GM21717 (cell line): ENCODE measurements at regions not wholly inside any gene's neighbourhood (a gene's known extent, or its start where the extent isn't known, plus 50 kb on each side); places are given as distances from the start of the nearest gene placed in this dataset.
"Not testable (repeated sequence)": the region's sequence is repeated elsewhere in the genome, so short reads cannot be mapped to it uniquely, and the experiment has no call there.

Experiments used
- ATAC-seq: cut with Tn5 transposase; IDR thresholded peaks from one replicate; pipeline ENCODE4 v1.9.1; 2021; ENCODE audit warnings: mild to moderate bottlenecking, moderate library complexity; ENCODE audit not compliant: unreplicated experiment

GRCh38 chr1:73104749-73105148 is 822.4 kb upstream of the NEGR1 start:
- ATAC-seq: no peak

- ATAC-seq: no peak
These were observed 817.9 kb upstream of the NEGR1 start for GRCh38 chr1:73100216-73100615.

GRCh38 chr1:73097917-73098316 is 815.6 kb upstream of the NEGR1 start:
- no peak for ATAC-seq

GRCh38 chr1:73096841-73097240 is 814.5 kb upstream of the NEGR1 start:
- no peak for ATAC-seq

- ATAC-seq: no peak
These were observed 810.0 kb upstream of the NEGR1 start for GRCh38 chr1:73092383-73092782.

GRCh38 chr1:73066866-73067265 is 784.5 kb upstream of the NEGR1 start:
- no peak for ATAC-seq

- ATAC-seq: no peak
These were observed 783.2 kb upstream of the NEGR1 start for GRCh38 chr1:73065339-73066041.

- no peak for ATAC-seq
These were observed 774.5 kb upstream of the NEGR1 start for GRCh38 chr1:73056826-73057225.

GRCh38 chr1:73044241-73045036 is 762.1 kb upstream of the NEGR1 start:
- no peak for ATAC-seq

DNA sequence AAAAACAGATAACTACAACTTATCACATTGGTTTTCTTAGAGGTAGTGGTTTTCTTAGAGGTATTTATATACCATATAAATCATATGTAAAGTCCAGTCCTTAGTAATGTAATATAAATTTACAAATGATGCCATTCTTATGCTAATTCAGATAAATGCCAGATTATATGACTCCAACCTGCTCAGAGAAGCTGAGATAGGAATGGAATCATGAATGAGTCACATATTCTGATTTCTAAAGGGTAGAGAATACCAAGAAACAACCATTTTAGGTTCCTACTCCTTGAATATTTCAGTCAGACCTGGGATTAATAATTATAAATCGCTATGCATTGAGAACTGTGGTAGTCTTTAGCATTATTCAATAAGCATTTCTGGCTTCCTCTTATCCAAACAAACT is 760.1 kb upstream of the NEGR1 start:
- ATAC-seq: no peak

DNA sequence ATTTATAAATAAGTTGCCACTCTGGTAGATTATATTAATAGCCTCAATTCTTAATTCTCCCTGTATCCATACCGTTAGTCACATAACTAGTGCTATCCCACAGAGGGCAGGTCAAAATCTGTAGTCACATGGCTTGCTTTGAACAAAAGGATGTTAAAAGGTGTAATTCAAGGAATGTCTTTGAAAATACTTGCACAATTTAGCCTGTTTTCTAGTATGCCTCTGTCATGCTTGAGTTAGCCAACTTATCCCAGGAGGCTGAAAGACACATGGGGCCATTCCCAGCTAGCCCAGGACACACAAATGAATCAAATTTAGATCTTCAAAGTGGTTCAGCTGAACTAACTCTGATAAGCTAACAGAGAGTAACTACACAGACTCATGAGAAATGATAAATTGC is 758.5 kb upstream of the NEGR1 start:
- ATAC-seq: no peak

GRCh38 chr1:73034271-73034670 is 751.9 kb upstream of the NEGR1 start:
- ATAC-seq: no peak

DNA sequence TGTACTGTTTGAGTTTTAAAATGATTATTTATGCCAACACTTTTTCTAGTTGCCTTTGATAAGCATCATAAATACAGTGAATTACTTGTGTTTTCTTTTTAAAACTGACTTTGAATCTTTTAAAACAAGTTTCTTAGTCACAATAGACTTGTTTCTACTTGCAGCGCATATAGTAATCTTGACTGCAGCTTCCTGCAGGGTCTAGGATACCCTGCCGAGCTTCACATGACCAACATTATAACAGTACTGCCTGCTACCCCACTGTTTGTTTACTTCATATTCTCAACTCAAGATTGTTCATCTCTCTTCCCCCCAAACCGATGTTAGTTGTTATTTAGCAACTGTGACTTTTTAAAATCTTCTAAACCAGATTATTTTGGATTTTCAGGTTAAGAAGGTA is 751.3 kb upstream of the NEGR1 start:
- ATAC-seq: no peak

DNA sequence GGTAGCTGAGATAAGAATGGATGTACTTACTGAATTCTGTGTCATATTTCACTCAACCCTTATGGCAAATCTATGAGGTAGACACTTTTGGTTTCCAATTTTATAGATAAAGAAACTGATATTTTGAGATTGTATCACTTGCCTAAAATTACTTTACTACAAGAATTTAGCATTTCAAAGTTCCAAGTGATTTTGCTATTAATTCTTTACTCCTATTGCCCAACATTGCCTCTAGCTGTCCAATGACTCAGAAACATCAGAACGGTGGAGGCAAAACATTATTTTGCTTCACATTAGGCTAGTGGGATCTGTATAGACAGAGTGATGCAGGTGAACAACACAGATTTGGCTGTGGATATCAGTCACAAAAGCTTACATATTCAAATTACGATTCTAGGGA is 747.2 kb upstream of the NEGR1 start:
- ATAC-seq: no peak

GRCh38 chr1:73026114-73026513 is 743.8 kb upstream of the NEGR1 start:
- ATAC-seq: no peak

DNA sequence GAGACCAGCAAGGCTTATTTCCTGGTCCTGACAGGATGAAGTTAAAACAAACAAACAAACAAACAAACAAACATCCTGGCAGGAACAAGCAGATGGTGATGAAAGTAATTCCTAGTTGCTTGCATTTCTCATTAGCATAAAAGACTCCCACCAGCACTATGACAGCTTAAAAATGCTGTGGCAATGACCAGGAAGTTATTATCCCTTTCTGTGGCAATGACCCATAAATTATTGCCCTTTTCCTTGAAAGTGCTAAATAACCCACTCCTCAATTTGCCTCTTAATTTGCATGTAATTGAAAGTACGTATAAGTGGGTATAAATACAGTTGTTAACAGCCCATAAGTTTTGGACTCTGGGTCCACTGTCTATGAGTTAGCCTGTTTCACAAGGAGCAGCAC is 727.6 kb upstream of the NEGR1 start:
- no peak for ATAC-seq

DNA sequence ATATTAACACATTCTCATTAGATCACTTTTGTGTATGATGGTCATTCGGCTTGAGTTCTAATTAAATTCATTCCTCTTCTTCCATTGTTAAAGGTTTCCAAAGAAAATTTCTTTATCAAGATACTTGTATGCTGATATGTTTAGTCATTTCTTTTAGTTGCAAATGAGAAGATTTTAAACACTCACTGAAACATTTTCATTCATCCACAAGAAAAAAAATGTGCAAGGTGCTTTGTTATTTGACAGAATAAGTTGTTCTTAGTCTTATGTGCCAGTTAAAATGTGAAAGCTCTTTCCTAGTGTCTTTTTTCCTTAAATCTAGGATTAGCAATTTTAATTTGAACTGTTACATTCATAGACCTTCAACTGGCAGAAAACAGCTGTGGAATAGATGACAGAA is 727.0 kb upstream of the NEGR1 start:
- no peak for ATAC-seq

DNA sequence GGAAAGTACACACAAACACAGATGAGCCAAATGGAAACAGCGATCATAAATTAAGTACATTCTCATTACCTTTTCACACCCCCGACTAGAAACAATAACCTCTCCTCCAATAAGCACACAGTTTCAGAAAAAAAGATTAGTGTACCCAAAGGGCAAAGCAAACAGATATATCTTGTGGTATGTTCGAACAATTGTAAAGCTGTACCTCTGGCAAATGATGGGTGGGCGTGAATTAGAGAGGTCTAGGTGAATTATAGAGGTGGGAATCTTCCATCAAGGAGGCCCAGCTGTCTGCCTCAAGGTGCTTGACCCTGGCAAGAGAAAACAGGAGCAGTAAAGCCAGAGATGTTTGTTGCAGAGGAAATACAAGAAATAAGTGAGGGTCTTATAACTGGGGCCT is 715.3 kb upstream of the NEGR1 start:
- no peak for ATAC-seq

DNA sequence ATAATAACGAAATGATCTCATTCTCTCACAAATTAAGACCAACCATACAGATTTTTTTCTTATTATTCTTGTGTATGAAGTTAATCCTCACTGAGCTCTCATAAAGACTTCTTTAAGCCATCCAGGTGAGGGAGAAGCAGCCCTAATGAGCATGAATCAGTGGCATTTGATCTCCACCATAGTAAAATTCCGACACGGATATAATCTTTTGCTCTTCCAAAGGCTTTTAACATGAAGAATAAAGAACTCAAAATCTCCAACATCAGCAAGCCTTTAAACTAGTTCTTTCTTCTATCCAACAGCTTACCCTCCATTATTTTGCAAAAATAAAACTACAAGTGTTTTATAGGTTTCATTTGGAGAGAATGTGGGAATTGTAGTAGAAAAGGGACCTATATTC is 714.7 kb upstream of the NEGR1 start:
- ATAC-seq: no peak

- ATAC-seq: not testable (repeated sequence)
These were observed 705.5 kb upstream of the NEGR1 start for GRCh38 chr1:72987871-72988270.

DNA sequence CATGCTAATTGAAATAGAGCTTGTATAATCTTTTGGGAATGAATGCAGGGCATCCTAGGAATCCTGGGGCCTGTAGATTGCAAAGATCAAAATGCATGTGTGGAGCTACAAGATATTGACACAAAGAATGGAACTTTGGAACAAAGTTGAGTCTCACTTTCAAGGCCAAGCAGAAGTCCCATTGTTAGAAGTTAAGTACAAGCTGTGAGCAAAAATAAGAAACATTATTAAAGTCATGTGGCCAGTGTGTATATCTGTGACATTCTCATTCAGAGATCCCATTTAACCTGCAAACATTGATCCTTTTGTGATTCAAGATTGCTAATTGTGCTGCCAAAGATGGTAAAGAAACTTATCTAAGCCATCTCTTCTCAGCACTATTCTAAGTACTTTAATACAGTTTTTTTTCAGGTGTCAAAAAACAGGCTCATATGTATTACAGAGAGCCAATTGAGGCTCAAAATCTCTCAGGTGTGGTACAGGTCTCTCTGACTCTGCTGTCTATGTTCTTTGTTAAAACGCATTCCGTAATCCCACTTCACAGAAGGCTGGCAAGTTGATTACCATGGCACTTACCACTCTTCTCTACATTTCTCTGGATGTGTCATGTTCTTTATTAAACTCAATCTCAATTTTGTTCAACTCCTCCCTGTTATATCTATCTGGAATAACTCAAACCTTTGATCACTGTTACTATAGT is 704.4 kb upstream of the NEGR1 start:
- no peak for ATAC-seq

DNA sequence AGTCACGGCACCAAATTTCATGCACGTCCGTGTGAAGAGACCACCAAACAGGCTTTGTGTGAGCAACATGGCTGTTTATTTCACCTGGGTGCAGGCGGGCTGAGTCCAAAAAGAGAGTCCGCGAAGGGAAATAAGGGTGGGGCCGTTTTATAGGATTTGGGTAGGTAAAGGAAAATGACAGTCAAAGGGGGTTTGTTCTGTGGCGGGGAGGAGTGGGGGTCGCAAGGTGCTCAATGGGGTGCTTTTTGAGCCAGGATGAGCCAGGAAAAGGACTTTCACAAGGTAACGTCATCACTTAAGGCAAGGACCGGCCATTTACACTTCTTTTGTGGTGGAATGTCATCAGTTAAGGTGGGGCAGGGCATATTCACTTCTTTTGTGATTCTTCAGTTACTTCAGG is 702.7 kb upstream of the NEGR1 start:
- ATAC-seq: not testable (repeated sequence)
